ENCODE measurements at regions not wholly inside any gene's neighbourhood (a gene's known extent, or its start where the extent isn't known, plus 50 kb on each side); places are given as distances from the start of the nearest gene placed in this dataset.
"Not testable (repeated sequence)": the region's sequence is repeated elsewhere in the genome, so short reads cannot be mapped to it uniquely, and the experiment has no call there.

GRCh38 chrX:38961936-38962335, 160.7 kb downstream of the MID1IP1 start:
- Histone ChIP-seq H3K4me3 (ENCODE audit: insufficient read depth, low read depth, low read length, poor library complexity, severe bottlenecking) (no peak overlapping the region), H3K36me3 (ENCODE audit: control insufficient read depth, insufficient read depth, low read length) (no peaks in the 10 kb centered on the region), H3K4me1 (ENCODE audit: control insufficient read depth, insufficient read depth, low read length, poor library complexity, severe bottlenecking) (no peaks in the 10 kb centered on the region), H3K27me3 (replicated peaks; ENCODE audit: control insufficient read depth, insufficient read depth, low read length, poor library complexity, severe bottlenecking) (no peaks in the 10 kb centered on the region), H3K9me3 (ENCODE audit: control insufficient read depth, low read length) (no peaks in the 10 kb centered on the region), H3K27ac (ENCODE audit: insufficient read depth, low read length, poor library complexity, severe bottlenecking) (no peak overlapping the region)
- no peak for DNase-seq

- not testable (repeated sequence) for H3K27me3 ChIP-seq (replicated peaks; ENCODE audit: control insufficient read depth, insufficient read depth, low read length, poor library complexity, severe bottlenecking); H3K36me3 ChIP-seq (ENCODE audit: control insufficient read depth, insufficient read depth, low read length); H3K9me3 ChIP-seq (ENCODE audit: control insufficient read depth, low read length); H3K27ac ChIP-seq (ENCODE audit: insufficient read depth, low read length, poor library complexity, severe bottlenecking); H3K4me3 ChIP-seq (ENCODE audit: insufficient read depth, low read depth, low read length, poor library complexity, severe bottlenecking); H3K4me1 ChIP-seq (ENCODE audit: control insufficient read depth, insufficient read depth, low read length, poor library complexity, severe bottlenecking); DNase-seq
Measured at GRCh38 chrX:38963244-38963643, 162.0 kb downstream of the MID1IP1 start.

GRCh38 chrX:38965888-38966287, 164.6 kb downstream of the MID1IP1 start:
- Histone ChIP-seq H3K4me1 (ENCODE audit: control insufficient read depth, insufficient read depth, low read length, poor library complexity, severe bottlenecking) (no peaks in the 10 kb centered on the region), H3K4me3 (ENCODE audit: insufficient read depth, low read depth, low read length, poor library complexity, severe bottlenecking) (no peak overlapping the region), H3K27me3 (replicated peaks; ENCODE audit: control insufficient read depth, insufficient read depth, low read length, poor library complexity, severe bottlenecking) (no peaks in the 10 kb centered on the region), H3K9me3 (ENCODE audit: control insufficient read depth, low read length) (no peaks in the 10 kb centered on the region), H3K27ac (ENCODE audit: insufficient read depth, low read length, poor library complexity, severe bottlenecking) (no peak overlapping the region), H3K36me3 (ENCODE audit: control insufficient read depth, insufficient read depth, low read length) (no peaks in the 10 kb centered on the region)
- DNase-seq: no peak

GRCh38 chrX:38968344-38969216, 167.3 kb downstream of the MID1IP1 start:
- no peaks in the 10 kb centered on the region for H3K4me1 ChIP-seq (ENCODE audit: control insufficient read depth, insufficient read depth, low read length, poor library complexity, severe bottlenecking)
- no peak for DNase-seq
- no peak overlapping the region for H3K27ac ChIP-seq (ENCODE audit: insufficient read depth, low read length, poor library complexity, severe bottlenecking)
- H3K27me3 ChIP-seq (replicated peaks; ENCODE audit: control insufficient read depth, insufficient read depth, low read length, poor library complexity, severe bottlenecking): no peaks in the 10 kb centered on the region
- no peaks in the 10 kb centered on the region for H3K9me3 ChIP-seq (ENCODE audit: control insufficient read depth, low read length)
- H3K4me3 ChIP-seq (ENCODE audit: insufficient read depth, low read depth, low read length, poor library complexity, severe bottlenecking): no peak overlapping the region
- H3K36me3 ChIP-seq (ENCODE audit: control insufficient read depth, insufficient read depth, low read length): no peaks in the 10 kb centered on the region

GRCh38 chrX:38970074-38970473, 168.8 kb downstream of the MID1IP1 start:
- H3K27me3 ChIP-seq (replicated peaks; ENCODE audit: control insufficient read depth, insufficient read depth, low read length, poor library complexity, severe bottlenecking): no peaks in the 10 kb centered on the region
- no peak overlapping the region for H3K4me3 ChIP-seq (ENCODE audit: insufficient read depth, low read depth, low read length, poor library complexity, severe bottlenecking)
- no peaks in the 10 kb centered on the region for H3K4me1 ChIP-seq (ENCODE audit: control insufficient read depth, insufficient read depth, low read length, poor library complexity, severe bottlenecking)
- H3K9me3 ChIP-seq (ENCODE audit: control insufficient read depth, low read length): no peaks in the 10 kb centered on the region
- H3K27ac ChIP-seq (ENCODE audit: insufficient read depth, low read length, poor library complexity, severe bottlenecking): no peak overlapping the region
- no peaks in the 10 kb centered on the region for H3K36me3 ChIP-seq (ENCODE audit: control insufficient read depth, insufficient read depth, low read length)
- DNase-seq: no peak

GRCh38 chrX:38970845-38971244, 169.6 kb downstream of the MID1IP1 start:
- no peaks in the 10 kb centered on the region for H3K36me3 ChIP-seq (ENCODE audit: control insufficient read depth, insufficient read depth, low read length)
- no peaks in the 10 kb centered on the region for H3K27me3 ChIP-seq (replicated peaks; ENCODE audit: control insufficient read depth, insufficient read depth, low read length, poor library complexity, severe bottlenecking)
- no peak overlapping the region for H3K27ac ChIP-seq (ENCODE audit: insufficient read depth, low read length, poor library complexity, severe bottlenecking)
- no peaks in the 10 kb centered on the region for H3K4me1 ChIP-seq (ENCODE audit: control insufficient read depth, insufficient read depth, low read length, poor library complexity, severe bottlenecking)
- H3K4me3 ChIP-seq (ENCODE audit: insufficient read depth, low read depth, low read length, poor library complexity, severe bottlenecking): no peak overlapping the region
- H3K9me3 ChIP-seq (ENCODE audit: control insufficient read depth, low read length): no peaks in the 10 kb centered on the region
- no peak for DNase-seq

GRCh38 chrX:38973322-38973721, 172.1 kb downstream of the MID1IP1 start:
- no peak for DNase-seq
- Histone ChIP-seq H3K36me3 (ENCODE audit: control insufficient read depth, insufficient read depth, low read length) (no peaks in the 10 kb centered on the region), H3K27me3 (replicated peaks; ENCODE audit: control insufficient read depth, insufficient read depth, low read length, poor library complexity, severe bottlenecking) (no peaks in the 10 kb centered on the region), H3K4me1 (ENCODE audit: control insufficient read depth, insufficient read depth, low read length, poor library complexity, severe bottlenecking) (no peaks in the 10 kb centered on the region), H3K27ac (ENCODE audit: insufficient read depth, low read length, poor library complexity, severe bottlenecking) (no peak overlapping the region), H3K9me3 (ENCODE audit: control insufficient read depth, low read length) (no peaks in the 10 kb centered on the region), H3K4me3 (ENCODE audit: insufficient read depth, low read depth, low read length, poor library complexity, severe bottlenecking) (no peak overlapping the region)

GRCh38 chrX:38974542-38974941, 173.3 kb downstream of the MID1IP1 start:
- Histone ChIP-seq H3K9me3 (ENCODE audit: control insufficient read depth, low read length) (no peaks in the 10 kb centered on the region), H3K27ac (ENCODE audit: insufficient read depth, low read length, poor library complexity, severe bottlenecking) (no peak overlapping the region), H3K4me3 (ENCODE audit: insufficient read depth, low read depth, low read length, poor library complexity, severe bottlenecking) (no peak overlapping the region), H3K36me3 (ENCODE audit: control insufficient read depth, insufficient read depth, low read length) (no peaks in the 10 kb centered on the region), H3K4me1 (ENCODE audit: control insufficient read depth, insufficient read depth, low read length, poor library complexity, severe bottlenecking) (no peaks in the 10 kb centered on the region), H3K27me3 (replicated peaks; ENCODE audit: control insufficient read depth, insufficient read depth, low read length, poor library complexity, severe bottlenecking) (no peaks in the 10 kb centered on the region)
- DNase-seq: no peak

GRCh38 chrX:38975368-38975942, 174.2 kb downstream of the MID1IP1 start:
- H3K4me1 ChIP-seq (ENCODE audit: control insufficient read depth, insufficient read depth, low read length, poor library complexity, severe bottlenecking): no peaks in the 10 kb centered on the region
- H3K9me3 ChIP-seq (ENCODE audit: control insufficient read depth, low read length): no peaks in the 10 kb centered on the region
- no peaks in the 10 kb centered on the region for H3K27me3 ChIP-seq (replicated peaks; ENCODE audit: control insufficient read depth, insufficient read depth, low read length, poor library complexity, severe bottlenecking)
- no peak for DNase-seq
- no peak overlapping the region for H3K27ac ChIP-seq (ENCODE audit: insufficient read depth, low read length, poor library complexity, severe bottlenecking)
- no peaks in the 10 kb centered on the region for H3K36me3 ChIP-seq (ENCODE audit: control insufficient read depth, insufficient read depth, low read length)
- H3K4me3 ChIP-seq (ENCODE audit: insufficient read depth, low read depth, low read length, poor library complexity, severe bottlenecking): no peak overlapping the region

- no peaks in the 10 kb centered on the region for H3K36me3 ChIP-seq (ENCODE audit: control insufficient read depth, insufficient read depth, low read length)
- no peaks in the 10 kb centered on the region for H3K9me3 ChIP-seq (ENCODE audit: control insufficient read depth, low read length)
- H3K4me3 ChIP-seq (ENCODE audit: insufficient read depth, low read depth, low read length, poor library complexity, severe bottlenecking): no peak overlapping the region
- no peaks in the 10 kb centered on the region for H3K27me3 ChIP-seq (replicated peaks; ENCODE audit: control insufficient read depth, insufficient read depth, low read length, poor library complexity, severe bottlenecking)
- H3K27ac ChIP-seq (ENCODE audit: insufficient read depth, low read length, poor library complexity, severe bottlenecking): no peak overlapping the region
- DNase-seq: no peak
- no peaks in the 10 kb centered on the region for H3K4me1 ChIP-seq (ENCODE audit: control insufficient read depth, insufficient read depth, low read length, poor library complexity, severe bottlenecking)
Measured at GRCh38 chrX:38982370-38982769, 181.1 kb downstream of the MID1IP1 start.
